ENCODE measurements at regions not wholly inside any gene's neighbourhood (a gene's known extent, or its start where the extent isn't known, plus 50 kb on each side); places are given as distances from the start of the nearest gene placed in this dataset.

DNA sequence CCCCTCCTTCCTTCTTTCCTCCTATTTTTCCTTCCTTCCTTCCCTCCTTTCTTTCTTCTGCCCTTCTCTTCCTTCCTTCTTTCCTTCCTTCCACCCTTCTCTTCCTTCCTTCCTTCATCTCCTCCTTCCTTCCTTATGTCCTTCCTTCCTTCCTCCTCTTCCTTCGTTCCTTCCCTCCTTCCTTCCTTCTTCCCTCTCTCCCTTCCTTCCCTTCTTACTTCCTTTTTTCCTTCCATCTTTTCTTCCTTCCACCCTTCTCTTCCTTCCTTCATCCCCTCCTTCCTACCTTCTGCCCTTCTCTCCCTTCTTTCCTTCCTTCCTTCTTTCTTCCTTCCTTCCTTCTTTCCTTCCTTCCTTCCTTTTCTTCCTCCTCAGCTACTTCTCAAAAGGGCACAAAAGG is 287.3 kb upstream of the ZNF507 start:
- FAIRE-seq (no peak), DNase-seq (ENCODE audit: low read depth in 1 of 2, low spot score in 2 of 2) (no peak)
- H3K14ac ChIP-seq (ENCODE audit: insufficient read length), result no peak overlapping the region
- H4K91ac ChIP-seq (replicated peaks; ENCODE audit: insufficient read length, low read length), result no peak overlapping the region
- no peaks in the 10 kb centered on the region for H3K36me3 ChIP-seq (ENCODE audit: control insufficient read depth in 2 of 4, insufficient read depth in 4 of 4, low read length in 3 of 4)
- no peak overlapping the region for H2BK20ac ChIP-seq (ENCODE audit: low read length)
- no peak overlapping the region for H3K18ac ChIP-seq (ENCODE audit: extremely low read depth, low read length)
- H3K79me1 ChIP-seq (ENCODE audit: low read depth, low read length), result no peaks in the 10 kb centered on the region
- H2BK15ac ChIP-seq (ENCODE audit: low read length), result no peak overlapping the region
- no peak overlapping the region for H2BK120ac ChIP-seq (replicated peaks; ENCODE audit: low read depth, low read length)
- H2AK5ac ChIP-seq (ENCODE audit: low read depth, low read length), result no peak overlapping the region
- no peak overlapping the region for H3K27ac ChIP-seq (ENCODE audit: low read depth, low read length)
- 19 to 50% methylated on average over 1 of the region's 1 CpG for WGBS, 2 experiments (ENCODE audit: extremely low coverage in 1 of 2, insufficient coverage in 1 of 2, insufficient read length in 1 of 2, insufficient replicate concordance in 2 of 2, low coverage in 1 of 2, low lambda C conversion rate in 2 of 2, missing lambda C conversion rate in 1 of 2)
- H3K9me3 ChIP-seq (ENCODE audit: insufficient read depth in 2 of 2, low read depth in 1 of 2, low read length in 1 of 2), result peaks cover 0 to 3% of the 10 kb centered on the region in 2 experiments; a peak in 1 of 4 replicates
- no peak overlapping the region for H3K4ac ChIP-seq (replicated peaks; ENCODE audit: insufficient read length, low read depth, low read length)
- TF ChIP-seq EP300 (IDR thresholded peaks at IDR 0.05; ENCODE audit: borderline replicate concordance in 1 of 2, low read depth in 2 of 2, low read length in 2 of 2) (no peak), KDM4A (IDR thresholded peaks at IDR 0.05; ENCODE audit: low read depth, low read length, severe bottlenecking) (no peak), HDAC6 (IDR thresholded peaks at IDR 0.05; ENCODE audit: low read depth, low read length) (no peak)
- H4K5ac ChIP-seq (ENCODE audit: insufficient read length, low read depth, low read length), result no peak overlapping the region
- ChIA-PET POLR2A (ENCODE audit: partially characterized antibody) (no interaction called here), CTCF (ENCODE audit: partially characterized antibody) (interaction anchor here (1.0 to 1.4 kb wide), 3 partner anchors 9 to 14 kb away, joined by 3 to 5 read pairs (median 5); no protein-coding TSS in a partner anchor)
- no peaks in the 10 kb centered on the region for H3K27me3 ChIP-seq (replicated peaks in 1 of 4; ENCODE audit: control insufficient read depth in 3 of 4, extremely low read depth in 1 of 4, insufficient read depth in 3 of 4, low read length in 3 of 4)
- no peaks in the 10 kb centered on the region for H4K20me1 ChIP-seq (replicated peaks in 1 of 2; ENCODE audit: control insufficient read depth in 1 of 2, insufficient read depth in 2 of 2, low read length in 2 of 2)
- no peak overlapping the region for H3K23ac ChIP-seq (ENCODE audit: insufficient read length)
- no peak overlapping the region for H2BK12ac ChIP-seq (ENCODE audit: low read depth, low read length)
- H2BK5ac ChIP-seq (ENCODE audit: low read depth, low read length), result no peak overlapping the region
- peaks cover 0 to 5% (median 2%) of the 10 kb centered on the region in 4 experiments; a peak in 3 of 7 replicates for H3K4me1 ChIP-seq (replicated peaks in 1 of 4; ENCODE audit: control insufficient read depth in 3 of 4, insufficient read depth in 4 of 4, low read length in 3 of 4)
- no peak overlapping the region for H3K4me2 ChIP-seq (ENCODE audit: insufficient read depth in 1 of 2, low read depth in 2 of 2, low read length in 2 of 2)
- H4K8ac ChIP-seq (ENCODE audit: extremely low read depth, insufficient read depth, low read length), result no peak overlapping the region
- no peaks in the 10 kb centered on the region for H3K23me2 ChIP-seq (ENCODE audit: low read depth, low read length)
- H3K79me2 ChIP-seq (ENCODE audit: control insufficient read depth in 1 of 2, insufficient read depth in 2 of 2, low read length in 2 of 2), result no peaks in the 10 kb centered on the region
- no peak overlapping the region for H3K56ac ChIP-seq (replicated peaks; ENCODE audit: insufficient read length, low read depth, low read length)
- no peak overlapping the region for H2AFZ ChIP-seq (ENCODE audit: low read length)
- no peak overlapping the region for H3K4me3 ChIP-seq (ENCODE audit: extremely low read depth in 1 of 4, insufficient read depth in 2 of 4, low read depth in 3 of 4, low read length in 4 of 4)
- no peak overlapping the region for H3K9ac ChIP-seq (replicated peaks in 1 of 4; ENCODE audit: extremely low read depth in 1 of 4, low read depth in 3 of 4, low read length in 3 of 4)
